GM12864 (cell line): ENCODE measurements at regions not wholly inside any gene's neighbourhood (a gene's known extent, or its start where the extent isn't known, plus 50 kb on each side); places are given as distances from the start of the nearest gene placed in this dataset.

ENCODE experiments used
- DNase-seq: peaks from one replicate; pipeline ENCODE4 v3.0.0-alpha.2; 2011; ENCODE audit warnings: low read depth
- H3K4me3 ChIP-seq: 2 replicates; pipeline ENCODE4 v1.5.1; 2011; ENCODE audit warnings: mild to moderate bottlenecking, low read depth, low read length, control low read depth
- CTCF ChIP-seq: IDR thresholded peaks from 2 replicates; pipeline ENCODE4 v1.5.1; 2011; ENCODE audit warnings: low read depth, mild to moderate bottlenecking, moderate library complexity, low read length, control low read depth, inconsistent platforms; ENCODE audit errors: missing control alignments

GRCh38 chr2:212816267-212816666 lies 277.7 kb upstream of the ERBB4 start:
- DNase-seq: no peak
- no peak for TF ChIP-seq CTCF
- H3K4me3 ChIP-seq: no peak overlapping the region

DNA sequence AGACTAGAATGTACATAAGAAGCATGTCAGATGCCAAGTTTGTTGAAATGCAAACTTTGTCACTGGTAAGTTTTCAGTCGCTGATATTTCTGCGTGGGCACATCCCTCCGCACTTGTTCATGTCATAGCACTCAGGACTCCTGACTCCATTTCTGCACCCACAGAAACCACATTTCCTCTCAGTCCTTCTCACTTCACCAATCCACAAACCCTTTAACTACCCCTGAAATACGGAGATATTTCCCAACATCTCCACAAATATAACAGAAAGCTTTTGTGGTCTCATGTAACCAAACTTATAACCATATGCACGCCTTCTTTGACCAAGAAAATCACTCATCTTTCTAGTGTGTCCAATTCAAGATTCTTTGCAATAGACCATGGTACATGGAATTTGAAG lies 276.9 kb upstream of the ERBB4 start:
- DNase-seq: peak; percentile 10
- no peak overlapping the region for H3K4me3 ChIP-seq
- no peak for TF ChIP-seq CTCF

- TF ChIP-seq CTCF: no peak
- DNase-seq: no peak
- no peak overlapping the region for H3K4me3 ChIP-seq
These were observed 276.3 kb upstream of the ERBB4 start for GRCh38 chr2:212814941-212815340.

DNA sequence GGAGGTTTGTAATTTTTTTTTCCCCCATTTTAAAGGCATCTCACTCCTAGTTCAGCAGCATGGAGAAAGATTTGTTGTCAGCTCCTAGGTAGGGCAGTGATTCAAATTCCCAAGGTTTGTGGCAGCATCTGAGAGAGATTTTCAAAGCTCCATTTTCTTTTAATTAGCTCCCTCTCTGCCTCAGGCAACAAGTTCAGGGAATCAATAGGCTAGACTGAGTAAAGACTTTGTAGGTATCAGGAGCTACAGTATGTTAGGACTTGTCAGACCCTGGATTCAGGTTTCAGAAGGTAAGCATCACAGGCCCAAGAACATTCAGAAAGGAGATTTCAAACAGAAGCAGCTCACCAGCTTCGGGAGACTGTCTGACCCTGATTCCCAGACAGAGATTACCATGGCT lies 273.3 kb upstream of the ERBB4 start:
- no peak overlapping the region for H3K4me3 ChIP-seq
- DNase-seq: no peak
- TF ChIP-seq CTCF: no peak

DNA sequence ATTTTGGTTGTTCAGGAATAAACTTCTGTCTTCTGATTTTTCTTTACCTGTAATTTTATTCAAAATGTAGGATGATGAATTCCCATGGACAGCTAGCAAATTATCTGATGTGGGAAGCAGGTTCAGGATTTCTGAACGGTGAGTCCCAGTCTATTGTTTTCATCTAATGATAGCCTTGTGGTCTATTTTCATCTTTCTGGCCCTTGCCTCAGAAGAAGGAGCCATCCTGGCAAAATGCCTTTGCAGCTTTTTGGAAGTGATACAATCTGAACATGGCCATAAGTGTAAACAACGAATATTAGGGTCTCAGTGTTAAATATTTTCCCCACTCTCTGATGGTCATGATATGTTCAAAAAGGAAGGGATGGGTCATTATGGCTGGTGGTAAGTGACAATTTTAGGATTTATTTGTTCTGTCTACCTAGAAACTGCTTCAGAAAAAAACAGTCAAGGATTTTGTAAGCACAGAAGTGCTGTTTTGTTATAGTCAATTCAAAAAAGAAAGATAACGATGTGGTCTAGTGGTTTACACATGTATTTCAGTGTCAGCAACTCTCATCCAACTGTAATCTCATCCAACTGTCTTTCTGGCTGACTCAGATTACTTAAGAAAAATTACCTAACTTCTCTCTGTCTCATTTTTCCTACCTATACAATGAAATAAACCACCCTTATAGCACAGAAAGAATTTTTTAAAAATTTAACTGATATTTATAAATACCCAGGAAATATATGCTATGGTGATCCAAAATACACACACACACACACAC lies 272.6 kb upstream of the ERBB4 start:
- no peak for TF ChIP-seq CTCF
- no peak overlapping the region for H3K4me3 ChIP-seq
- DNase-seq: no peak

DNA sequence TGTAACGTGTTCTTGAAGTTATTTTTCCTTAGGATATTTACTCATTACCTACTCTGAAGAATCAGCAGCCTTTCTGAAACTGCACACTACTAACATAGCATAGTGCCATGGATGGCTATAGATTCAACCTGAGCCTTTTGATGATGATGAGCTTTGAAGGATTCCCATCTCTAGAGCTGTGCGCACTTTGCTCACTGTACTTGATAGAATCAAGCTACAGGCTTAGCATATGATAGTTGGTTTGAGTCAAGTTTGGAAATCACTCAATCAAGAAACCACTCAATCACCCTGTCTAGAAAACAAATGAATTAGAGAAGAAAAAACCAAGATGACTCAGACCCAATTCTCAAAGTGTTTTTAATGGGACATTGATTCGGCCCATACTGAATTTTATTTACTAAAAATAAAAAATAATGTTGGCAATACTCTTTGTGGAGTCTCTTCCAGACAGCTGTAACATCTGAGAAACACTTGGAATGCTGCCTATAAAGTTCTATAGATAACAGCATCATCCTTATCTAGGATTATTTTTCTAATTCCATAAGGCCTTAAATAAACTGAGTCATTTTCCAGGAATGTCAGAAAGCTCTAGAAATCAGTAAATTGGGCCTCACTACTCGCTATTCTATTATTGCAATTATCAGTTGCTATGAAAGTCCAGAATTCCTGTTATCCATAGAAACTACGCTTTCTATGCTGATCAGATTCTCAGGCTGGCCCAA lies 259.0 kb upstream of the ERBB4 start:
- no peak for TF ChIP-seq CTCF
- no peak overlapping the region for H3K4me3 ChIP-seq
- DNase-seq: no peak
